RKO (cell line): ENCODE measurements at regions not wholly inside any gene's neighbourhood (a gene's known extent, or its start where the extent isn't known, plus 50 kb on each side); places are given as distances from the start of the nearest gene placed in this dataset.

ENCODE experiments used
- DNase-seq: peaks from one replicate; pipeline ENCODE4 v3.0.0-alpha.2; 2016; ENCODE audit warnings: low spot score

- DNase-seq: no peak
Observed at GRCh38 chr5:63323926-63324325, 638.3 kb downstream of the HTR1A start.

GRCh38 chr5:63314551-63314950 lies 647.7 kb downstream of the HTR1A start:
- no peak for DNase-seq

- DNase-seq: no peak
Observed at GRCh38 chr5:63310644-63311043, 651.6 kb downstream of the HTR1A start.

- DNase-seq: no peak
Observed at GRCh38 chr5:63306909-63307308, 655.3 kb downstream of the HTR1A start.

- DNase-seq: no peak
Observed at GRCh38 chr5:63293317-63293716, 668.9 kb downstream of the HTR1A start.

- no peak for DNase-seq
Observed at GRCh38 chr5:63286724-63287123, 675.5 kb downstream of the HTR1A start.

- no peak for DNase-seq
Observed at GRCh38 chr5:63263411-63263810, 684.8 kb downstream of the LRRC70 start.

- DNase-seq: peak; percentile 34
Observed at GRCh38 chr5:63262185-63262981, 683.8 kb downstream of the LRRC70 start.

GRCh38 chr5:63261695-63262094 lies 683.1 kb downstream of the LRRC70 start:
- no peak for DNase-seq

- no peak for DNase-seq
Observed at GRCh38 chr5:63255594-63255993, 677.0 kb downstream of the LRRC70 start.

GRCh38 chr5:63250939-63251338 lies 672.3 kb downstream of the LRRC70 start:
- no peak for DNase-seq

- no peak for DNase-seq
Observed at GRCh38 chr5:63249960-63250359, 671.3 kb downstream of the LRRC70 start.

- no peak for DNase-seq
Observed at GRCh38 chr5:63247651-63248050, 669.0 kb downstream of the LRRC70 start.

- peak; percentile 17 for DNase-seq
Observed at GRCh38 chr5:63245271-63245670, 666.7 kb downstream of the LRRC70 start.

GRCh38 chr5:63240063-63240755 lies 661.6 kb downstream of the LRRC70 start:
- DNase-seq: no peak

GRCh38 chr5:63233911-63234310 lies 655.3 kb downstream of the LRRC70 start:
- no peak for DNase-seq

- no peak for DNase-seq
Observed at GRCh38 chr5:63233361-63233760, 654.7 kb downstream of the LRRC70 start.

GRCh38 chr5:63230754-63231153 lies 652.1 kb downstream of the LRRC70 start:
- DNase-seq: no peak

GRCh38 chr5:63228154-63228553 lies 649.5 kb downstream of the LRRC70 start:
- DNase-seq: no peak

- no peak for DNase-seq
Observed at GRCh38 chr5:63220244-63220643, 641.6 kb downstream of the LRRC70 start.

GRCh38 chr5:63217422-63217821 lies 638.8 kb downstream of the LRRC70 start:
- DNase-seq: no peak

- DNase-seq: no peak
Observed at GRCh38 chr5:63213256-63213655, 634.6 kb downstream of the LRRC70 start.

GRCh38 chr5:63211448-63212132 lies 633.0 kb downstream of the LRRC70 start:
- no peak for DNase-seq
